Endothelial cell of umbilical vein (primary cell): ENCODE measurements at regions not wholly inside any gene's neighbourhood (a gene's known extent, or its start where the extent isn't known, plus 50 kb on each side); places are given as distances from the start of the nearest gene placed in this dataset.

Experiments used
- BruUV-seq: library from RNA; stranded (reverse); fragments of 400-500 nt; replicated peaks from 2 replicates; lab custom pipeline; 2021; lab: Mats Ljungman, UMichigan
- CTCF ChIA-PET: fragments of 300-600, 350-600 bp; sonication (Branson Sonifier 250); formaldehyde crosslinking; loops from one replicate; lab custom pipeline; 2021; ENCODE audit warnings: antibody characterized with exemption, inconsistent platforms; lab: Charles Lee
- POLR2A ChIA-PET: fragments of 300-600, 350-600 bp; sonication (Branson Sonifier 250); formaldehyde crosslinking; loops from one replicate; lab custom pipeline; 2021; ENCODE audit warnings: antibody characterized with exemption, inconsistent platforms; lab: Charles Lee
- DNase-seq: peaks from one replicate; pipeline ENCODE4 v3.0.0-alpha.2; 2011; ENCODE audit warnings: low read depth, low spot score
- FAIRE-seq: peaks from 2 replicates; lab custom pipeline; 2011; peaks lifted over from hg19 to GRCh38; lab: Jason Lieb, UNC
- H2AFZ ChIP-seq: 2 replicates; pipeline ENCODE4 v1.6.0; 2012; ENCODE audit warnings: low read depth, low read length, control low read depth, inconsistent platforms
- H3K27ac ChIP-seq: 2 replicates; pipeline ENCODE4 v1.5.1; 2011; ENCODE audit warnings: low read depth, mild to moderate bottlenecking, control low read depth, low read length, moderate library complexity; ENCODE audit not compliant: insufficient read depth
- H3K27me3 ChIP-seq, 2 experiments: 2 replicates each; pipeline versions ENCODE4 v1.6.0 to v1.6.1; 2011; ENCODE audit warnings: low read length in 2 of 2, mixed read lengths in 1 of 2; ENCODE audit not compliant: control insufficient read depth in 2 of 2, insufficient read depth in 2 of 2
- H3K36me3 ChIP-seq, 2 experiments: 2 replicates in 1 of 2; 3 replicates in 1 of 2; pipeline ENCODE4 v1.5.1; 2011; ENCODE audit warnings: low read length in 2 of 2, mild to moderate bottlenecking in 1 of 2, moderate library complexity in 1 of 2; ENCODE audit not compliant: control insufficient read depth in 2 of 2, insufficient read depth in 2 of 2; ENCODE audit errors: extremely low read depth in 1 of 2
- H3K4me1 ChIP-seq: 3 replicates; pipeline ENCODE4 v1.5.1; 2011; ENCODE audit warnings: mild to moderate bottlenecking, low read length; ENCODE audit not compliant: control insufficient read depth, insufficient read depth; ENCODE audit errors: extremely low read depth
- H3K4me2 ChIP-seq: 2 replicates; pipeline ENCODE4 v1.6.1; 2011; ENCODE audit warnings: low read length, control low read depth, mixed read lengths; ENCODE audit not compliant: insufficient read depth
- H3K4me3 ChIP-seq, 3 experiments: fragments of 200-600 bp in 1 of 3; sonication (generic), shearing (Covaris generic) in 1 of 3; replicated peaks in 1 of 3; 2 replicates each; pipeline ENCODE4 v1.5.1; 2011 to 2016; ENCODE audit warnings: control low read depth in 3 of 3, low read length in 3 of 3, mild to moderate bottlenecking in 2 of 3, inconsistent platforms in 1 of 3, low read depth in 1 of 3, moderate library complexity in 1 of 3; ENCODE audit not compliant: insufficient read depth in 1 of 3
- H3K79me2 ChIP-seq: 2 replicates; pipeline ENCODE4 v1.6.0; 2012; ENCODE audit warnings: low read length, inconsistent platforms; ENCODE audit not compliant: control insufficient read depth, insufficient read depth
- H3K9ac ChIP-seq: replicated peaks from 2 replicates; pipeline ENCODE3; 2011; ENCODE audit warnings: low read length, control low read depth; ENCODE audit not compliant: insufficient read depth; ENCODE audit errors: extremely low read depth
- H3K9me1 ChIP-seq: replicated peaks from 3 replicates; pipeline ENCODE4 v1.6.0; 2011; ENCODE audit warnings: mild to moderate bottlenecking, low read length; ENCODE audit not compliant: control insufficient read depth, insufficient read depth; ENCODE audit errors: extremely low read depth
- H3K9me3 ChIP-seq: replicated peaks from 2 replicates; pipeline ENCODE4 v1.5.1; 2012; ENCODE audit warnings: low read length, inconsistent platforms; ENCODE audit not compliant: control insufficient read depth, insufficient read depth
- H4K20me1 ChIP-seq: replicated peaks from 2 replicates; pipeline ENCODE3; 2011; ENCODE audit warnings: mild to moderate bottlenecking, low read length; ENCODE audit not compliant: control insufficient read depth, insufficient read depth; ENCODE audit errors: extremely low read depth
- FOS ChIP-seq: IDR thresholded peaks from 2 replicates; pipeline ENCODE4 v1.6.1; 2011; ENCODE audit warnings: mild to moderate bottlenecking, low read length, moderate library complexity, borderline replicate concordance; ENCODE audit not compliant: insufficient read depth
- POLR2A ChIP-seq: IDR thresholded peaks from 2 replicates; pipeline ENCODE4 v1.6.1; 2012; ENCODE audit warnings: low read depth, mild to moderate bottlenecking, control low read depth, low read length
- POLR2AphosphoS5 ChIP-seq: IDR thresholded peaks from 2 replicates; pipeline ENCODE4 v1.6.1; 2012; ENCODE audit warnings: low read depth, mild to moderate bottlenecking, control low read depth, low read length, moderate library complexity; ENCODE audit not compliant: insufficient read depth
- dilution Hi-C: fragments of 300-500 bp; cut with MboI; formaldehyde crosslinking; loops from one replicate; pipeline ENCODE4 v1.15.0; 2019; ENCODE audit warnings: low sequenced_read_pairs; ENCODE audit not compliant: extremely low pct_ligation_motif_present
- intact Hi-C: fragments of 100-400 bp; cut with micrococcal nuclease; formaldehyde crosslinking; loops from one replicate; pipeline ENCODE4 v1.10.0; 2022
- TF ChIP-seq, protein P1 (sequence below): IDR thresholded peaks from 2 replicates; pipeline ENCODE4 v1.6.1; 2011; ENCODE audit not compliant: insufficient read depth, insufficient read length
- TF ChIP-seq, protein P2 (sequence below), 2 donors: IDR thresholded peaks; 1 replicate in 1 of 2; 2 replicates in 1 of 2; pipeline ENCODE4 v1.5.1; 2011; ENCODE audit warnings: low read length in 2 of 2, mild to moderate bottlenecking in 2 of 2, moderate library complexity in 2 of 2, control low read depth in 1 of 2, inconsistent platforms in 1 of 2, low read depth in 1 of 2; ENCODE audit not compliant: insufficient read depth in 1 of 2; ENCODE audit errors: extremely low read depth in 1 of 2

DNA sequence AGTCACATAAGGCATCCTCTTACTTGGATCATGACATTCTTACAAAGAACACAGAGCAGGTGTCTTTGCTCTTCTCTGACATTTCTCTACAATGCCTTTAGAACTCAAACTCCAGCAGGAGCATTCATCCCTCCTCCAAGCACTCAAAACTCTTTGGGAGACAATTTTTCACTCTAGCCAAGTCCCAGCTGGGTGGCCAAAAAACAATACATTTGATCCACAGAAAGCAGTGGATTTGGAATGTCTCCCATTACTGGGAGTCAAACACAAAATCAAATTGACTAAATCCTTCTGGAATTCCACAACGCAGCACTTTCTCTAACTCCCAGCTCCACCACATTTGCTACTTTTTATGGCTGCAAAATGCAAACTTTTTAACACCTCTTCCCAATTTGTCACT, 108.6 kb upstream of the VGLL2 start:
- H3K4me2 ChIP-seq = no peak overlapping the region
- dilution Hi-C loops = no loop called here

DNA sequence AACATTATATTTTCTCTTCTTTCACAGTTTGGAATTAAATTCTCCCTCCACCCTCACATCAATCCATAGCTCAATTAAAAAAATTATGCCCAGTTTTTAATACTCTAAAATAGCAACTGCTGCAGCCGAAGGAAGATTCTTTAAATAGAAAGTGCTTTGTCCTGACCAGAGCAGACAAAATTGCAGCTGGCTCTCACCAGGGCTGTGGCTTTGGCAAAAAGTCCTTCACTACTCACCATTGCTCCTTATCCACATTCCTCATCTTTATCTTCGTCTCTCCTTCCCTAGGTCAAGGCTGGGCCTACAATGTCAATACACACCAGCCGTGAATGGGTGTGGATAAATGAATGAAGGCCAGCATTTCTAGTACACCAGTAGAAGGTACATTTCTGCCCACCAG, 107.9 kb upstream of the VGLL2 start:
- Histone ChIP-seq H3K27ac (no peak overlapping the region), H3K9ac (no peak overlapping the region), H3K79me2 (no peaks in the 10 kb centered on the region), H3K9me3 (peaks cover 1% of the 10 kb centered on the region), H3K27me3 (no peaks in the 10 kb centered on the region), H3K4me2 (no peak overlapping the region), H2AFZ (no peak overlapping the region), H3K4me1 (no peaks in the 10 kb centered on the region), H4K20me1 (no peaks in the 10 kb centered on the region), H3K4me3 (no peak overlapping the region), H3K9me1 (no peaks in the 10 kb centered on the region), H3K36me3 (no peaks in the 10 kb centered on the region)
- intact Hi-C loops (no loop called here), dilution Hi-C loops (no loop called here)
- CTCF ChIA-PET = no interaction called here
- POLR2A ChIA-PET = no interaction called here
- TF ChIP-seq, protein P1, sequence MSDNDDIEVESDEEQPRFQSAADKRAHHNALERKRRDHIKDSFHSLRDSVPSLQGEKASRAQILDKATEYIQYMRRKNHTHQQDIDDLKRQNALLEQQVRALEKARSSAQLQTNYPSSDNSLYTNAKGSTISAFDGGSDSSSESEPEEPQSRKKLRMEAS = no peak
- no peak for TF ChIP-seq FOS
- TF ChIP-seq, protein P2, sequence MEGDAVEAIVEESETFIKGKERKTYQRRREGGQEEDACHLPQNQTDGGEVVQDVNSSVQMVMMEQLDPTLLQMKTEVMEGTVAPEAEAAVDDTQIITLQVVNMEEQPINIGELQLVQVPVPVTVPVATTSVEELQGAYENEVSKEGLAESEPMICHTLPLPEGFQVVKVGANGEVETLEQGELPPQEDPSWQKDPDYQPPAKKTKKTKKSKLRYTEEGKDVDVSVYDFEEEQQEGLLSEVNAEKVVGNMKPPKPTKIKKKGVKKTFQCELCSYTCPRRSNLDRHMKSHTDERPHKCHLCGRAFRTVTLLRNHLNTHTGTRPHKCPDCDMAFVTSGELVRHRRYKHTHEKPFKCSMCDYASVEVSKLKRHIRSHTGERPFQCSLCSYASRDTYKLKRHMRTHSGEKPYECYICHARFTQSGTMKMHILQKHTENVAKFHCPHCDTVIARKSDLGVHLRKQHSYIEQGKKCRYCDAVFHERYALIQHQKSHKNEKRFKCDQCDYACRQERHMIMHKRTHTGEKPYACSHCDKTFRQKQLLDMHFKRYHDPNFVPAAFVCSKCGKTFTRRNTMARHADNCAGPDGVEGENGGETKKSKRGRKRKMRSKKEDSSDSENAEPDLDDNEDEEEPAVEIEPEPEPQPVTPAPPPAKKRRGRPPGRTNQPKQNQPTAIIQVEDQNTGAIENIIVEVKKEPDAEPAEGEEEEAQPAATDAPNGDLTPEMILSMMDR (IDR thresholded peaks at IDR 0.05; ENCODE audit: extremely low read depth in 1 of 2, insufficient read depth in 1 of 2, low read depth in 1 of 2, low read length in 2 of 2) = no peak
- TF ChIP-seq POLR2AphosphoS5 = no peak
- TF ChIP-seq POLR2A = no peak
- BruUV-seq = no TSS peak
- no peak for FAIRE-seq
- no peak for DNase-seq

More for the DNA sequence above, 108.6 kb upstream of the VGLL2 start:
- DNase-seq (no peak), FAIRE-seq (no peak)
- Histone ChIP-seq H3K4me1 (no peaks in the 10 kb centered on the region), H3K9ac (no peak overlapping the region), H3K27me3 (no peaks in the 10 kb centered on the region), H3K4me3 (no peak overlapping the region), H3K36me3 (no peaks in the 10 kb centered on the region), H4K20me1 (no peaks in the 10 kb centered on the region), H3K9me1 (no peaks in the 10 kb centered on the region), H3K27ac (no peak overlapping the region), H3K79me2 (no peaks in the 10 kb centered on the region), H2AFZ (no peak overlapping the region), H3K9me3 (peaks cover 1% of the 10 kb centered on the region)
- CTCF ChIA-PET = no interaction called here
- BruUV-seq = no TSS peak
- intact Hi-C loops = no loop called here
- POLR2A ChIA-PET = no interaction called here
- TF ChIP-seq, protein P2 (IDR thresholded peaks at IDR 0.05; ENCODE audit: extremely low read depth in 1 of 2, insufficient read depth in 1 of 2, low read depth in 1 of 2, low read length in 2 of 2) = no peak
